NCI-H1092 (cell line): ENCODE measurements at regions not wholly inside any gene's neighbourhood (a gene's known extent, or its start where the extent isn't known, plus 50 kb on each side); places are given as distances from the start of the nearest gene placed in this dataset.

Experiments used
- DNase-seq: peaks from one replicate; lab custom pipeline; 2025; lab: John Stamatoyannopoulos, UW

- no peak for DNase-seq
Measured at GRCh38 chr4:185893500-185893899, 81.5 kb upstream of the SORBS2 start.

GRCh38 chr4:185894481-185894880, 82.5 kb upstream of the SORBS2 start:
- DNase-seq: no peak

- no peak for DNase-seq
Measured at GRCh38 chr4:185895351-185895750, 83.4 kb upstream of the SORBS2 start.

- no peak for DNase-seq
Measured at GRCh38 chr4:185895866-185896265, 83.9 kb upstream of the SORBS2 start.

- DNase-seq: no peak
Measured at GRCh38 chr4:185896817-185897488, 85.0 kb upstream of the SORBS2 start.

GRCh38 chr4:185898413-185898812, 86.4 kb upstream of the SORBS2 start:
- no peak for DNase-seq

- no peak for DNase-seq
Measured at GRCh38 chr4:185899833-185900232, 87.8 kb upstream of the SORBS2 start.

GRCh38 chr4:185902654-185903053, 90.7 kb upstream of the SORBS2 start:
- DNase-seq: no peak

- no peak for DNase-seq
Measured at GRCh38 chr4:185903205-185903604, 91.2 kb upstream of the SORBS2 start.

GRCh38 chr4:185904381-185904780, 92.4 kb upstream of the SORBS2 start:
- DNase-seq: no peak

- no peak for DNase-seq
Measured at GRCh38 chr4:185909972-185910371, 98.0 kb upstream of the SORBS2 start.

GRCh38 chr4:185911556-185912064, 99.6 kb upstream of the SORBS2 start:
- DNase-seq: no peak

GRCh38 chr4:185912779-185913178, 100.8 kb upstream of the SORBS2 start:
- DNase-seq: peak; percentile 27

GRCh38 chr4:185914583-185915199, 102.7 kb upstream of the SORBS2 start:
- no peak for DNase-seq

- no peak for DNase-seq
Measured at GRCh38 chr4:185915271-185915670, 103.3 kb upstream of the SORBS2 start.

- DNase-seq: no peak
Measured at GRCh38 chr4:185915817-185916216, 103.8 kb upstream of the SORBS2 start.

GRCh38 chr4:185916231-185916630, 104.2 kb upstream of the SORBS2 start:
- DNase-seq: no peak

GRCh38 chr4:185916683-185917082, 104.7 kb upstream of the SORBS2 start:
- no peak for DNase-seq

- DNase-seq: no peak
Measured at GRCh38 chr4:185919107-185919506, 107.1 kb upstream of the SORBS2 start.

GRCh38 chr4:185920171-185920570, 108.2 kb upstream of the SORBS2 start:
- DNase-seq: no peak

GRCh38 chr4:185920691-185921260, 108.8 kb upstream of the SORBS2 start:
- DNase-seq: no peak

GRCh38 chr4:185921583-185922555, 109.9 kb upstream of the SORBS2 start:
- DNase-seq: no peak
